T-helper 17 cell (primary cell): ENCODE measurements at regions not wholly inside any gene's neighbourhood (a gene's known extent, or its start where the extent isn't known, plus 50 kb on each side); places are given as distances from the start of the nearest gene placed in this dataset.

ENCODE experiments used
- ATAC-seq: fragments of 150-1000 bp; cut with Tn5 transposase; 2 replicates; pipeline ENCODE4 v1.10.0; 2021; ENCODE audit warnings: mild to moderate bottlenecking, moderate library complexity
- DNase-seq, 3 donors: peaks; one replicate each; pipeline versions ENCODE4 v3.0.0 to v3.0.0-alpha.2; 2020 to 2021
- H3K9me3 ChIP-seq: one replicate; pipeline ENCODE4 v1.7.0; 2013; ENCODE audit warnings: low read length, mild to moderate bottlenecking; ENCODE audit not compliant: control insufficient read depth, poor library complexity, severe bottlenecking
- H3K27ac Mint-ChIP-seq: one replicate; pipeline ENCODE4 v1.8.0; 2022; ENCODE audit warnings: mild to moderate bottlenecking, moderate library complexity, mixed read lengths
- H3K27me3 Mint-ChIP-seq: one replicate; pipeline ENCODE4 v1.8.0; 2022; ENCODE audit warnings: mixed read lengths
- H3K36me3 Mint-ChIP-seq: one replicate; pipeline ENCODE4 v1.8.0; 2022; ENCODE audit warnings: low read depth, mixed read lengths
- H3K4me1 Mint-ChIP-seq: one replicate; pipeline ENCODE4 v1.8.0; 2022; ENCODE audit warnings: mild to moderate bottlenecking, mixed read lengths
- H3K4me3 Mint-ChIP-seq: one replicate; pipeline ENCODE4 v1.8.0; 2022; ENCODE audit warnings: mild to moderate bottlenecking, moderate library complexity, mixed read lengths

- Mint-ChIP-seq H3K4me1 (no peaks in the 10 kb centered on the region), H3K27ac (no peak overlapping the region), H3K36me3 (no peaks in the 10 kb centered on the region), H3K27me3 (no peaks in the 10 kb centered on the region), H3K4me3 (no peak overlapping the region)
- DNase-seq = no peak
- ATAC-seq = no peak
- H3K9me3 ChIP-seq = no peaks in the 10 kb centered on the region
Measured at GRCh38 chr12:24230061-24230701, 280.7 kb upstream of the SOX5 start.

GRCh38 chr12:24229031-24229700 lies 279.7 kb upstream of the SOX5 start:
- Mint-ChIP-seq H3K4me1 (no peaks in the 10 kb centered on the region), H3K27ac (no peak overlapping the region), H3K36me3 (no peaks in the 10 kb centered on the region), H3K4me3 (no peak overlapping the region), H3K27me3 (no peaks in the 10 kb centered on the region)
- DNase-seq (no peak), ATAC-seq (no peak)
- no peaks in the 10 kb centered on the region for H3K9me3 ChIP-seq

GRCh38 chr12:24228371-24228770 lies 278.9 kb upstream of the SOX5 start:
- Mint-ChIP-seq H3K27ac (no peak overlapping the region), H3K27me3 (no peaks in the 10 kb centered on the region), H3K36me3 (no peaks in the 10 kb centered on the region), H3K4me1 (no peaks in the 10 kb centered on the region), H3K4me3 (no peak overlapping the region)
- no peaks in the 10 kb centered on the region for H3K9me3 ChIP-seq
- DNase-seq = no peak
- ATAC-seq = no peak

- Mint-ChIP-seq H3K27me3 (no peaks in the 10 kb centered on the region), H3K27ac (no peak overlapping the region), H3K4me3 (no peak overlapping the region), H3K36me3 (no peaks in the 10 kb centered on the region), H3K4me1 (no peaks in the 10 kb centered on the region)
- no peak for DNase-seq
- no peak for ATAC-seq
- H3K9me3 ChIP-seq = no peaks in the 10 kb centered on the region
Measured at GRCh38 chr12:24227551-24227950, 278.1 kb upstream of the SOX5 start.

GRCh38 chr12:24226745-24227350 lies 277.4 kb upstream of the SOX5 start:
- ATAC-seq = no peak

GRCh38 chr12:24224401-24224800 lies 274.9 kb upstream of the SOX5 start:
- Mint-ChIP-seq H3K27me3 (no peaks in the 10 kb centered on the region), H3K4me1 (no peaks in the 10 kb centered on the region), H3K4me3 (no peak overlapping the region), H3K27ac (no peak overlapping the region), H3K36me3 (no peaks in the 10 kb centered on the region)
- DNase-seq (no peak), ATAC-seq (no peak)
- no peaks in the 10 kb centered on the region for H3K9me3 ChIP-seq

More at GRCh38 chr12:24226745-24227350, 277.4 kb upstream of the SOX5 start:
- Mint-ChIP-seq H3K36me3 (no peaks in the 10 kb centered on the region), H3K4me3 (no peak overlapping the region), H3K27ac (no peak overlapping the region), H3K27me3 (no peaks in the 10 kb centered on the region), H3K4me1 (no peaks in the 10 kb centered on the region)
- H3K9me3 ChIP-seq = no peaks in the 10 kb centered on the region
- DNase-seq = no peak

GRCh38 chr12:24223926-24224325 lies 274.5 kb upstream of the SOX5 start:
- ATAC-seq (no peak), DNase-seq (no peak)
- no peak overlapping the region for H3K4me3 Mint-ChIP-seq
- H3K36me3 Mint-ChIP-seq = no peaks in the 10 kb centered on the region
- H3K27ac Mint-ChIP-seq = no peak overlapping the region
- no peaks in the 10 kb centered on the region for H3K4me1 Mint-ChIP-seq
- H3K9me3 ChIP-seq = no peaks in the 10 kb centered on the region
- H3K27me3 Mint-ChIP-seq = no peaks in the 10 kb centered on the region

GRCh38 chr12:24222968-24223367 lies 273.5 kb upstream of the SOX5 start:
- ATAC-seq = no peak
- no peak for DNase-seq
- H3K9me3 ChIP-seq = no peaks in the 10 kb centered on the region
- Mint-ChIP-seq H3K36me3 (no peaks in the 10 kb centered on the region), H3K4me1 (no peaks in the 10 kb centered on the region), H3K27ac (no peak overlapping the region), H3K4me3 (no peak overlapping the region), H3K27me3 (no peaks in the 10 kb centered on the region)

GRCh38 chr12:24212496-24212895 lies 263.0 kb upstream of the SOX5 start:
- H3K27me3 Mint-ChIP-seq = no peaks in the 10 kb centered on the region
- ATAC-seq (no peak), DNase-seq (no peak)
- H3K9me3 ChIP-seq = no peaks in the 10 kb centered on the region
- no peaks in the 10 kb centered on the region for H3K4me1 Mint-ChIP-seq
- H3K4me3 Mint-ChIP-seq = no peak overlapping the region
- H3K36me3 Mint-ChIP-seq = peaks cover 2% of the 10 kb centered on the region
- H3K27ac Mint-ChIP-seq = no peak overlapping the region

- no peaks in the 10 kb centered on the region for H3K27me3 Mint-ChIP-seq
- no peaks in the 10 kb centered on the region for H3K36me3 Mint-ChIP-seq
- no peak overlapping the region for H3K4me3 Mint-ChIP-seq
- H3K4me1 Mint-ChIP-seq = no peaks in the 10 kb centered on the region
- no peaks in the 10 kb centered on the region for H3K9me3 ChIP-seq
- H3K27ac Mint-ChIP-seq = no peak overlapping the region
- DNase-seq (no peak), ATAC-seq (no peak)
Measured at GRCh38 chr12:24206621-24207020, 257.2 kb upstream of the SOX5 start.

- ATAC-seq (no peak), DNase-seq (no peak)
- Mint-ChIP-seq H3K36me3 (no peaks in the 10 kb centered on the region), H3K4me1 (no peaks in the 10 kb centered on the region), H3K27ac (no peak overlapping the region), H3K27me3 (no peaks in the 10 kb centered on the region), H3K4me3 (no peak overlapping the region)
- H3K9me3 ChIP-seq = no peaks in the 10 kb centered on the region
Measured at GRCh38 chr12:24201258-24201970, 251.9 kb upstream of the SOX5 start.

- Mint-ChIP-seq H3K36me3 (no peaks in the 10 kb centered on the region), H3K27ac (no peak overlapping the region), H3K4me3 (no peak overlapping the region), H3K27me3 (no peaks in the 10 kb centered on the region), H3K4me1 (no peaks in the 10 kb centered on the region)
- no peaks in the 10 kb centered on the region for H3K9me3 ChIP-seq
- DNase-seq (no peak), ATAC-seq (no peak)
Measured at GRCh38 chr12:24200010-24200409, 250.5 kb upstream of the SOX5 start.

- H3K27me3 Mint-ChIP-seq = no peaks in the 10 kb centered on the region
- no peaks in the 10 kb centered on the region for H3K4me1 Mint-ChIP-seq
- DNase-seq (no peak), ATAC-seq (no peak)
- no peak overlapping the region for H3K27ac Mint-ChIP-seq
- H3K4me3 Mint-ChIP-seq = no peak overlapping the region
- no peaks in the 10 kb centered on the region for H3K9me3 ChIP-seq
- H3K36me3 Mint-ChIP-seq = no peaks in the 10 kb centered on the region
Measured at GRCh38 chr12:24198936-24199671, 249.6 kb upstream of the SOX5 start.
